Keratinocyte (primary cell): ENCODE measurements at regions not wholly inside any gene's neighbourhood (a gene's known extent, or its start where the extent isn't known, plus 50 kb on each side); places are given as distances from the start of the nearest gene placed in this dataset.

Experiments
- DNase-seq: peaks from one replicate; pipeline ENCODE4 v3.0.0-alpha.2; 2011; ENCODE audit warnings: low read depth, missing footprints, low spot score
- FAIRE-seq: peaks from 2 replicates; lab custom pipeline; 2011; peaks lifted over from hg19 to GRCh38; lab: Jason Lieb, UNC
- H2AFZ ChIP-seq: 2 replicates; pipeline ENCODE4 v1.6.0; 2012; ENCODE audit warnings: low read length, control low read depth, inconsistent platforms; ENCODE audit not compliant: control insufficient read depth
- H3K27ac ChIP-seq: 2 replicates; pipeline ENCODE4 v1.5.1; 2011; ENCODE audit warnings: low read length; ENCODE audit not compliant: control insufficient read depth, insufficient read depth
- H3K27me3 ChIP-seq: 3 replicates; pipeline ENCODE4 v1.6.0; 2011; ENCODE audit warnings: low read length; ENCODE audit not compliant: control insufficient read depth, insufficient read depth; ENCODE audit errors: extremely low read depth
- H3K36me3 ChIP-seq, 2 experiments: 2 replicates in 1 of 2; 3 replicates in 1 of 2; pipeline ENCODE4 v1.5.1; 2011; ENCODE audit warnings: low read length in 2 of 2, mild to moderate bottlenecking in 1 of 2; ENCODE audit not compliant: control insufficient read depth in 2 of 2, insufficient read depth in 2 of 2; ENCODE audit errors: extremely low read depth in 1 of 2
- H3K4me1 ChIP-seq: 3 replicates; pipeline ENCODE4 v1.5.1; 2011; ENCODE audit warnings: low read length; ENCODE audit not compliant: control insufficient read depth, insufficient read depth; ENCODE audit errors: extremely low read depth
- H3K4me2 ChIP-seq: 3 replicates; pipeline ENCODE4 v1.6.0; 2011; ENCODE audit warnings: low read depth, low read length; ENCODE audit not compliant: control insufficient read depth, insufficient read depth; ENCODE audit errors: extremely low read depth
- H3K4me3 ChIP-seq, 3 experiments: fragments of 200-600 bp in 1 of 3; sonication (generic) in 1 of 3; 2 replicates in 2 of 3; 3 replicates in 1 of 3; pipeline ENCODE4 v1.5.1; 2011 to 2016; ENCODE audit warnings: low read length in 3 of 3, mild to moderate bottlenecking in 3 of 3, control low read depth in 2 of 3, inconsistent platforms in 1 of 3, low read depth in 1 of 3, mixed read lengths in 1 of 3, mixed run types in 1 of 3, moderate library complexity in 1 of 3; ENCODE audit not compliant: control insufficient read depth in 2 of 3, insufficient read depth in 2 of 3; ENCODE audit errors: extremely low read depth in 1 of 3
- H3K79me2 ChIP-seq: 2 replicates; pipeline ENCODE4 v1.6.0; 2012; ENCODE audit warnings: low read length; ENCODE audit not compliant: control insufficient read depth, insufficient read depth
- H3K9ac ChIP-seq: 3 replicates; pipeline ENCODE4 v1.6.0; 2011; ENCODE audit warnings: low read length; ENCODE audit not compliant: control insufficient read depth, insufficient read depth; ENCODE audit errors: extremely low read depth
- H3K9me1 ChIP-seq: 3 replicates; pipeline ENCODE4 v1.6.0; 2011; ENCODE audit warnings: low read length; ENCODE audit not compliant: control insufficient read depth, insufficient read depth; ENCODE audit errors: extremely low read depth
- H3K9me3 ChIP-seq: 2 replicates; pipeline ENCODE4 v1.5.1; 2012; ENCODE audit warnings: low read depth, low read length; ENCODE audit not compliant: control insufficient read depth
- H4K20me1 ChIP-seq: 3 replicates; pipeline ENCODE4 v1.6.0; 2011; ENCODE audit warnings: low read length; ENCODE audit not compliant: control insufficient read depth, insufficient read depth; ENCODE audit errors: extremely low read depth
- CTCF ChIP-seq, 3 experiments: IDR thresholded peaks in 1 of 3; conservative IDR thresholded peaks in 1 of 3; optimal IDR thresholded peaks in 1 of 3; 2 replicates in 2 of 3; 3 replicates in 1 of 3; pipeline versions ENCODE3 to v1.5.1; 2011; ENCODE audit warnings: low read length in 3 of 3, mild to moderate bottlenecking in 3 of 3, moderate library complexity in 2 of 3, control low read depth in 1 of 3, inconsistent platforms in 1 of 3; ENCODE audit not compliant: insufficient read depth in 2 of 3; ENCODE audit errors: extremely low read depth in 1 of 3
- EZH2 ChIP-seq: IDR thresholded peaks from one replicate; pipeline ENCODE4 v1.6.1; 2012; ENCODE audit warnings: inconsistent platforms, mild to moderate bottlenecking, low read length, moderate library complexity
- dilution Hi-C: fragments of 300-500 bp; cut with MboI; formaldehyde crosslinking; loops from one replicate; pipeline ENCODE4 v1.7.0; 2020; ENCODE audit warnings: low sequenced_read_pairs; ENCODE audit not compliant: extremely low pct_ligation_motif_present

GRCh38 chr2:40752796-40753195, 300.9 kb upstream of the SLC8A1 start:
- Histone ChIP-seq H3K9me3 (no peaks in the 10 kb centered on the region), H3K27ac (no peak overlapping the region), H3K36me3 (no peaks in the 10 kb centered on the region), H2AFZ (no peak overlapping the region), H3K27me3 (no peaks in the 10 kb centered on the region), H4K20me1 (no peaks in the 10 kb centered on the region), H3K4me2 (no peak overlapping the region), H3K9ac (no peak overlapping the region), H3K4me3 (no peak overlapping the region), H3K9me1 (no peaks in the 10 kb centered on the region), H3K4me1 (no peaks in the 10 kb centered on the region), H3K79me2 (no peaks in the 10 kb centered on the region)
- FAIRE-seq (no peak), DNase-seq (no peak)
- TF ChIP-seq CTCF (optimal IDR thresholded peaks at IDR 0.05 in 1 of 3, IDR thresholded peaks at IDR 0.05 in 1 of 3, conservative IDR thresholded peaks at IDR 0.05 in 1 of 3; ENCODE audit: extremely low read depth in 1 of 3, insufficient read depth in 2 of 3, low read length in 3 of 3): no peak
- TF ChIP-seq EZH2: no peak
- dilution Hi-C loops: no loop called here

GRCh38 chr2:40754912-40755311, 303.0 kb upstream of the SLC8A1 start:
- DNase-seq: no peak
- Histone ChIP-seq H2AFZ (no peak overlapping the region), H3K79me2 (no peaks in the 10 kb centered on the region), H3K9me3 (no peaks in the 10 kb centered on the region), H3K36me3 (no peaks in the 10 kb centered on the region), H3K27me3 (no peaks in the 10 kb centered on the region), H4K20me1 (no peaks in the 10 kb centered on the region), H3K4me2 (no peak overlapping the region), H3K9ac (no peak overlapping the region), H3K9me1 (no peaks in the 10 kb centered on the region), H3K4me1 (peaks cover 4% of the 10 kb centered on the region), H3K4me3 (no peak overlapping the region), H3K27ac (no peak overlapping the region)
- dilution Hi-C loops: no loop called here
- no peak for FAIRE-seq
- TF ChIP-seq EZH2 (no peak), CTCF (optimal IDR thresholded peaks at IDR 0.05 in 1 of 3, IDR thresholded peaks at IDR 0.05 in 1 of 3, conservative IDR thresholded peaks at IDR 0.05 in 1 of 3; ENCODE audit: extremely low read depth in 1 of 3, insufficient read depth in 2 of 3, low read length in 3 of 3) (no peak)
